AG04449 (cell line): ENCODE measurements at regions not wholly inside any gene's neighbourhood (a gene's known extent, or its start where the extent isn't known, plus 50 kb on each side); places are given as distances from the start of the nearest gene placed in this dataset.
"Not testable (repeated sequence)": the region's sequence is repeated elsewhere in the genome, so short reads cannot be mapped to it uniquely, and the experiment has no call there.

Source experiments
- CTCF ChIA-PET: fragments of 350-600 bp; formaldehyde crosslinking; extraction: SDS; loops from one replicate; lab custom pipeline; 2021; ENCODE audit warnings: antibody characterized with exemption; lab: Yijun Ruan, JAX
- POLR2A ChIA-PET: fragments of 400-600, 350-600 bp; formaldehyde crosslinking; extraction: SDS; loops from one replicate; lab custom pipeline; 2020; ENCODE audit warnings: antibody characterized with exemption, inconsistent platforms; lab: Yijun Ruan, JAX
- DNase-seq: peaks from one replicate; pipeline ENCODE4 v3.0.0-alpha.2; 2010; ENCODE audit warnings: low read depth, low spot score
- H3K4me3 ChIP-seq: 2 replicates; pipeline ENCODE4 v1.5.1; 2011; ENCODE audit warnings: low read depth, mild to moderate bottlenecking, control low read depth, low read length
- CTCF ChIP-seq: IDR thresholded peaks from one replicate; pipeline ENCODE4 v1.5.1; 2011; ENCODE audit warnings: mild to moderate bottlenecking, moderate library complexity, low read length, control low read depth, inconsistent platforms; ENCODE audit not compliant: insufficient read depth; ENCODE audit errors: missing control alignments

GRCh38 chr10:91091780-91092179 is 128.7 kb upstream of the PCGF5 start:
- no peak for DNase-seq
- no peak for TF ChIP-seq CTCF
- POLR2A ChIA-PET: no interaction called here
- CTCF ChIA-PET: interaction anchor here (1.0 to 7.0 kb wide), 3 partner anchors 32 to 158 kb away, joined by 3 to 116 read pairs (median 3); no protein-coding TSS in a partner anchor
- no peak overlapping the region for H3K4me3 ChIP-seq

GRCh38 chr10:91096274-91096673 is 124.2 kb upstream of the PCGF5 start:
- DNase-seq: no peak
- no peak overlapping the region for H3K4me3 ChIP-seq
- ChIA-PET CTCF (no interaction called here), POLR2A (no interaction called here)
- no peak for TF ChIP-seq CTCF

- ChIA-PET CTCF (no interaction called here), POLR2A (no interaction called here)
- TF ChIP-seq CTCF: no peak
- DNase-seq: no peak
- H3K4me3 ChIP-seq: no peak overlapping the region
Measured at GRCh38 chr10:91097313-91097712, 123.2 kb upstream of the PCGF5 start.

- POLR2A ChIA-PET, H3K4me3 ChIP-seq, DNase-seq, CTCF ChIA-PET: not testable (repeated sequence)
Measured at GRCh38 chr10:91098021-91098420, 122.4 kb upstream of the PCGF5 start.

- POLR2A ChIA-PET: no interaction called here
Measured at GRCh38 chr10:91103384-91104192, 116.9 kb upstream of the PCGF5 start.

GRCh38 chr10:91104193-91105041 is 116.0 kb upstream of the PCGF5 start:
- H3K4me3 ChIP-seq: no peak overlapping the region
- ChIA-PET CTCF (no interaction called here), POLR2A (no interaction called here)
- no peak for DNase-seq
- TF ChIP-seq CTCF: no peak

More at GRCh38 chr10:91103384-91104192, 116.9 kb upstream of the PCGF5 start:
- no peak for DNase-seq
- no peak for TF ChIP-seq CTCF
- H3K4me3 ChIP-seq: no peak overlapping the region
- CTCF ChIA-PET: no interaction called here
